T follicular helper cell (primary cell): ENCODE measurements at regions not wholly inside any gene's neighbourhood (a gene's known extent, or its start where the extent isn't known, plus 50 kb on each side); places are given as distances from the start of the nearest gene placed in this dataset.
"Not testable (repeated sequence)": the region's sequence is repeated elsewhere in the genome, so short reads cannot be mapped to it uniquely, and the experiment has no call there.

Experiments used
- DNase-seq: peaks from one replicate; pipeline ENCODE4 v3.0.0-alpha.2; 2020; ENCODE audit warnings: low read depth

DNA sequence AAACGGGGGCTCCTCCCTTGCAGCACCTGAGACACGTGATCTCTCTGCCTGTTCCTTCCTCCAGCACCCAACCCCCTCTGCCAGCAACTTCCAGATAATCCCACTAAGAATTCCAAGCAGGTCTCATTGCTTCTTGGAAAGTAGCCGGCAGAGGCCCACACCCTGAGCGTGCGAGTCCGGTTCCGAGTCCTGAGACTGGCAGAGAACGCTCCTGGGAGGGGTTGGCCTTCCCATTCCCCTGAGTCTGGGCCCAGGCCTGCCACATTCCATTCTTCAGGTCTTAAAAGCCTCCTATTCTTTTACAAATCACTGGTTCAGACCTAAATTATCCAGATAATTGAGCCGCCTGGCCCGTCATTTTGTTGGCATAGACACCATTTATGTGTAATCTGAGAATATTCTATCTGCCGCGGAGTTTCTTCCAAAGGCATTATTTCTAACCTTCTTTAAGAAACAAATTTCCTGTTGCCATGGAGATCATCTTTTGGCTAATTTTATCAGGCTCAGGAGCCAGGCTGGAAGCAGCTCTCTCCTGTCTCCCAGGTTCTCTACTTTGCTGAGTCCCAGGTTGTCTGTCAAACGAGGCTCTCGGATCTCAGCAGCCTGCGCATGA is 165.4 kb downstream of the MYCN start:
- DNase-seq: no peak

DNA sequence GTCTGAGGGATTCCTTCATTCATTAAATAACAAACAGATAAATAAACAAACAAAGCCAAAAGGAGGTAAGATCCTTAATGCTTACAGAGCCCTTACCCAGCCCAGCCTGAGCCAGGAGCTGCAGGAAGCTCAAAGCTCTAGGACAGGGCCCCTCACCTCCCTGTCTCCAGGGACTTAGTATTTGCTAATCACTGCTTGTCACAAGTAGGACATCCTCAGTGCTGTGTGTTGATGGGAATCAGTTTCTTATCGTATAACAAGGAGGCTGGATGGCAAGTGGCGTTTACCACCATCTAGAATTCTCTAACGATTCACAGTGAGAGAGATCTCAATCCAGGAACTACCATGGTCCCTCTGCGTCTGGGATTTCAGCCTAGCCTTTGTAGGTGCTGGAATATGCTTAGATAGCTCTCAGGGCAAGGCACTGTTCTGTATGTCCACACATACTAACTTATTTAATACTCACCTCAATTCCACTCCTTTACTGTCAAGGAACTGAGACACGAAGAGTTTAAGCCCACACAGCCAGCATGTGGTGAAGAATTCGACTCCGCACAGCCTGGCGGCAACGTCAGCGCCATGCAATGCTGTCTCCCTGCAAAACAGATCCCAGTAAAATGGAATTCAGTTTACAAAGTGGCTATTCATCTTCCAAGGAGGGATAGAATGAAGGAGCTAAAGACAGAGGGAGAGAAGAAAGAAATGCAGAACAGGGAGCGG is 164.8 kb downstream of the MYCN start:
- DNase-seq: no peak

DNA sequence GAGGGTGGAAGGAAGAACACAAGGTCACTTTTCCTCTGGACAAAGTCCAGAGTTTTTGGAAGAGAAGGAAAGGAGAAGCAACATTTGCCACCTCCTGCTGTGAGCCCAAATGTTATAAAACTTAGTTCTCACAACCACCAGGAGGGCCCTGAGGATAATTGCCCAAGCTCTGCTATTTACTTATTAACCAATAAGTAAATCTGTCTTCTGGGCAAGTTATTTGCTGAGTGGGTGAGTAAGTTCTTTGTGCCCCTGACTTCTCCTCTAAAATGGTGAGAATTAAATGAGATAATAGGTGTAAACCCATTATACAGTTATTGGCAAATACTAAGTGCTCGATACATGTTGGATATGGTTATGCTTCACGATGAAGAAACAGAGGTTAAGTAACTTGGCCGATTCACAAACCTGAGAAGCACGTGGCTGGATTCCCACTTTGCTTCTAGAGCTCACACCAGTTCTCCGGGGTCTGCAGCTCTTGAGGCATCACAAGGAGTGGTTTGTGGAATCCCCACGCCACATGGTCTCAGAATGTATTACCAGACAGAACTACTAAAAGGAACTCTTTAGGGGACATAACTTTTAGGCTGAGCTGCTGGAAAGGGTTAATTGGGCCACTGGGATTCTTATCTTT is 164.1 kb downstream of the MYCN start:
- DNase-seq: no peak

DNA sequence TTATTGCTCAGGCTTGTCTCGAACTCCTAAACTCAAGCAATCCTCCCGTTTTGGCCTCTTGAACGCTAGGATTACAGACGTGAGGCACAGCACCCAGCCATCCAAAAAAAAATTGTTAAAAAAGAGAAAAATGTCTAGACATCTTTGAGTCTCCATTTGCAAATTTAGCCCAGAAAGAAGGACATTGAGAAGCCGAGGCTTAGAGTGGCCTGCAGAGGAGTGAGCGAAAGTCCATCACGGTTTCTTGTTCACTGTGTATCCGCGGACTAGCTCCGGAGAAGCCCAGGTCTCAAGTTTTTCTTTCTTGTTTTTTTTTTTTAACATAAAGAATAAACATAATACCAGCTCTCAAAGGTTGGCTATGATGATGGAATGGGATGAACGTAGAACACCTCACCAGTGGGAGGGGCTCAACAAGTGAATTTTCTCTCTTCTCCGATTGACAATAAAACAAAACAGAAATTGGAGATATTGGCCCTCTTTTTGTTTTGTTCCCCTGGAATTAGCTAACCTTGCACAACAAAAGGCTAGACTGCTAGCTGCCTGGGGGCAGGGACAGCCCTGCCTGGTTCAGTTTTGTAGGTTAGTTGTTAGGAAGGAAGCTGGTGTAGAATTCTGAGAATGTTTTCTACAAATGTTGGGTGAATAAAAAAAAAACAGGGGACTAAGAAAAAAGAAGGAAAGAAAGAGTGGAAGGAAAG is 163.4 kb downstream of the MYCN start:
- no peak for DNase-seq

DNA sequence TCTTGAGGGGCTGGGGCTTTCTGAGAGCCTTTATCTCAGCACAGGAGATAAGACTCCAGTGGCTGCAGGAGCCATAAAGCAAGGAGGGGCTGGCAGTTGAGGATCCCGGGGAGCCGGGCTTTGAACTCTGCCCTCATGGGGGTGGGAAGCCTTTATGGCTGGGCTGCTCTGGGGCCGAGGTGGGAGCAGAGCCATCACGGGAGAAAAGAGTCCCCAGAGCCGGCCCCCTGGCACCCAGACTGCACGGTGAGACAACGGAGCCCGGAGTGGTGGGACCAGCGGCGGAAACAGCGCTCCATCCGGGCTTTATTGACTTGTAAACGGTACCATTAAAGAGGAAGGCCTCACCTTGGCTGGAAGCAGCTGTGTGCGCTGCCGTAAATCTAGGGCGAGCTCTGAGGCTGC is 162.6 kb downstream of the MYCN start:
- no peak for DNase-seq

DNA sequence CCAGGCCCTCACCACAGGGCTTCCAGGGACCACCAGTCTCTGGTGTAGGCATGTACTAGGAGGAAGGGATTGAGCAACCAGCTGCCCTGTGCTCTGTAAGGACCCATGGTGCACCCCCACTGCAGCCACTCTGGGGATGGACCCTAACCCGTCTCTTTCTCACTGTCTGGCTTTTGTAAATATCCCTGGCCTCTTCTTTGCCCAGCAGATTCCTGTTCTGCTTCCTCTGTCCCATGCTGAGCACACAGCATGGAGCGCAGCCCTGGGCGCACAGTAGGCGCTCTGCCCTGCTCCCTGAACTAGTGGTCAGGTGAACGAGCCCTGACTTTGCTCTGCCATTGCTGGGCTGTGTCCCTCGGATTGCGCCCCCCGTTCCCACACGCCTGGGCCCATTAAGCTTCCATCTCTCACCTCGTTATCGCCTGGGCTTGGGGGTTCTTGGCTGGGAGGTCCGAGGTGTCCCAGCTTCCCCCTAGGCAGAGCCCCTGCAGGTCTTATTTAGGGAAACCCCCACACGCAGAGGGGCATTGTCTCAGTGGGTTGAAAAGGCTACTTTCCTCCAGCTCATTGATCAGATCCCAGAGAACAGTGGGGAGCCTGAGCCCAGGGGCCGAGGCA is 162.1 kb downstream of the MYCN start:
- DNase-seq: no peak

GRCh38 chr2:16101196-16101595 is 160.8 kb downstream of the MYCN start:
- DNase-seq: no peak

- no peak for DNase-seq
Observed at GRCh38 chr2:16100006-16100405, 159.7 kb downstream of the MYCN start.

GRCh38 chr2:16099326-16099725 is 159.0 kb downstream of the MYCN start:
- DNase-seq: no peak

DNA sequence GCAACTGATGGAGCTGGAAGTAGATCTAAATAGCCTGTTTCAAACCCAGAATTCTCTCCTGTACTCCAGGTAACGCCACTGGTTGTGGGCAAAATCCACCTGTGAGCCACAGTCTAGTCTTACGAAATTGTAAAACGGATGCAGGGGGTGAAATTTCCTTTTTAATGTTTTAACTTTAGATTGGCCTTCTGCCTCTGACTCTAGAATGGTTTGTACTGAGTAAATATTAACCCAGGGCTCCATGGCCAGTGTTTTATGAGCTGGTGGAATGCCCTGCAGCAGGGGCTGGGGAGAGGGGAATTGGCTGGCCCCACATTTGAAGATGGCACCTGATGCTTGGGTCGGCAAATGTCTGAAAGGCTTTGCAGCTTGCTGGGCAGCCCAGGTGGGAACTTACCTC is 156.6 kb downstream of the MYCN start:
- no peak for DNase-seq

- not testable (repeated sequence) for DNase-seq
Observed at GRCh38 chr2:16095483-16095882, 155.1 kb downstream of the MYCN start.

DNA sequence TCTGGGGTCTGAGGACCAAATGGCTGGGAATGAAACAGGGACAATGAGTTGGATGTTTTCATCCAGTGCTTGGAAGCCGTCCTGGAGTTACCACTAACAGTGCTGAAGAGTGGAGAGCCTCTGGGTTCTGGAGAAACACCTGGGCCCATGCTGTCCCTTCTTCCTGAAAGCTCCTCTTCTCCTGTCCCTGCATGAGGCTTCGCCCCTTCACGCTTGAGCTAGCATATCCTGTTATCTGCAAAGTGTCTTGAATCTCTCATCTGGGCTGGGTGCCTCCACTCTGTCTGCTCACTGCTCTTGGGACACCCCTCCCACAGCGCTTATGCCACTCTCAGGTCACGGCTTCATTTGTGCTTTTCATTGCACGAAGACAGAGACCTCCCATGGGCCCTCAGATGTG is 154.5 kb downstream of the MYCN start:
- no peak for DNase-seq

- no peak for DNase-seq
Observed at GRCh38 chr2:16093639-16094529, 153.5 kb downstream of the MYCN start.

DNA sequence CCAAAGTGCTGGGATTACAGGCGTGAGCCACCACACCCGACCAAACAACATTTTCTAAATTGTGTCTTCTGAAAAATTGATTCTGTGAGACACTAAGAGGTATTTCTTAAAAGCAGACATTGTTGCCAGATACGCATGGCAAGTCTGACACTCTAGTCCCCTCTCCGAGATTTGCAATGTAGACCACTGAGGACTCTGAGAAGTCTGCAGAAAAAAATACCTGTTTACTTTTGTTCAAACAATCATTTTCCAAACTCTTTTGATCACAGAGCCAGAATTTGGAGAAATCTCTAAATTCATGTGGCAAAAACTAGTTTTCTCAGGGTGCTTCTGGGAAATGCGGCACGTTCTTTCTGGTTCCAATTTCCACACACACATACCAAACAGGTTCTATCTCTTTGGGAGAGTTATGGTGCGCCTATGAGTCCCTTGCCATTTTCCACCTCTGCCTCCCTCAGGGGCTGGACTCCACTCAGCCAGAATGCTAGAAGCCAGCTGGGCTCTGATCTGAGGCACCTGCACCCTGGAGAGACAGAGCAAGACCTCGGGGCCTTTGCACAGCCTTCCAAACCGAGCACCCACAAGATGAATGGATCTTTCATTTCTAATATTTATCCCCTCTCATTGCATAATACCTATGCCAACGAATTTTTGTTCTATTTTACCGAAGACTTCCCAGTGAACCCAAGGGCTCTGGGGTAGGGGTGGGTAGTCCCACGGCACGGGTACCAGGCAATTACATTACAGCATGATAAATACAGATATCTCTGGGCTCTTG is 152.7 kb downstream of the MYCN start:
- DNase-seq: no peak

- no peak for DNase-seq
Observed at GRCh38 chr2:16091576-16092282, 151.4 kb downstream of the MYCN start.

- DNase-seq: no peak
Observed at GRCh38 chr2:16090650-16091575, 150.6 kb downstream of the MYCN start.

DNA sequence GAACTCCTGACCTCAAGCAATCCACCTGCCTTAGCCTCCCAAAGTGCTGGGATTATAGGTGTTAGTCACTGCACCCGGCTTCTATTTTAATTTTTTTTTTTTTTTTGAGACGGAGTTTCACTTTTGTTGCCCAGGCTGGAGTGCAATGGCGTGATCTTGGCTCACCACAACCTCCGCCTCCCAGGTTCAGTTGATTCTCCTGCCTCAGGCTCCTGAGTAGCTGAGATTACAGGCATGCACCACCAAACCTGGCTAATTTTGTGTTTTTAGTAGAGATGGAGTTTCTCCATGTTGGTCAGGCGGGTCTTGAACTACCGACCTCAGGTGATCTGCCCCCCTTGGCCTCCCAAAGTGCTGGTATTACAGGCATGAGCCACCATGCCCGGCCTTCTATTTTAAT is 149.1 kb downstream of the MYCN start:
- DNase-seq: not testable (repeated sequence)

- DNase-seq: no peak
Observed at GRCh38 chr2:16088802-16089112, 148.4 kb downstream of the MYCN start.
